ENCODE measurements at regions not wholly inside any gene's neighbourhood (a gene's known extent, or its start where the extent isn't known, plus 50 kb on each side); places are given as distances from the start of the nearest gene placed in this dataset.

- no peak for TF ChIP-seq CTCF (IDR thresholded peaks at IDR 0.05)
- no peak for TF ChIP-seq POLR2AphosphoS5 (IDR thresholded peaks at IDR 0.05)
These were observed 216.8 kb downstream of the NUP35 start for GRCh38 chr2:183341057-183341456.
